ENCODE measurements at regions not wholly inside any gene's neighbourhood (a gene's known extent, or its start where the extent isn't known, plus 50 kb on each side); places are given as distances from the start of the nearest gene placed in this dataset.
A peak's percentile ranks its signal among the peaks of the same experiment; 100 is the strongest.
"Not testable (repeated sequence)": the region's sequence is repeated elsewhere in the genome, so short reads cannot be mapped to it uniquely, and the experiment has no call there.

- in situ Hi-C loops (cut with MboI; ENCODE audit: low pct_unique_long_range_greater_than_20kb in 2 of 9, low sequenced_read_pairs in 9 of 9, unreplicated experiment in 9 of 9), result no loop called here
Measured at GRCh38 chr13:87582399-87582798, 88.8 kb upstream of the SLITRK5 start.

GRCh38 chr13:87590518-87590917, 80.7 kb upstream of the SLITRK5 start:
- Histone ChIP-seq H3K27ac (no peak overlapping the region), H3K4me1 (replicated peaks in 1 of 2) (no peaks in the 10 kb centered on the region), H3K4me3 (no peak overlapping the region)
- in situ Hi-C loops (cut with MboI; ENCODE audit: low pct_unique_long_range_greater_than_20kb in 2 of 9, low sequenced_read_pairs in 9 of 9, unreplicated experiment in 9 of 9), result no loop called here
- ATAC-seq (replicated peaks in 6 of 8), result peak in 3 of 8 experiments; percentile 43 to 63 (median 61)
- WGBS, 10 experiments, result 0 to 100% (median 90%) methylated on average over 1 of the region's 1 CpG; no CpG with 5 or more reads in 3 of the 10 experiments

More at GRCh38 chr13:87582399-87582798, 88.8 kb upstream of the SLITRK5 start:
- ATAC-seq (replicated peaks in 6 of 8), result no peak
- Histone ChIP-seq H3K4me1 (replicated peaks in 1 of 2) (no peaks in the 10 kb centered on the region), H3K4me3 (no peak overlapping the region), H3K27ac (no peak overlapping the region)

GRCh38 chr13:87604437-87604836, 66.7 kb upstream of the SLITRK5 start:
- H3K4me3 ChIP-seq; H3K4me1 ChIP-seq (replicated peaks in 1 of 2); H3K27ac ChIP-seq; in situ Hi-C loops (cut with MboI; ENCODE audit: low pct_unique_long_range_greater_than_20kb in 2 of 9, low sequenced_read_pairs in 9 of 9, unreplicated experiment in 9 of 9): not testable (repeated sequence)
- WGBS, 10 experiments, result 0 to 57% (median 28%) methylated on average over 1 to 2 of the region's 2 CpGs
- peak in 5 of 8 experiments; percentile 34 to 75 (median 54) for ATAC-seq (replicated peaks in 6 of 8)

GRCh38 chr13:87607266-87607665, 63.9 kb upstream of the SLITRK5 start:
- no peaks in the 10 kb centered on the region for H3K4me1 ChIP-seq (replicated peaks in 1 of 2)
- no peak overlapping the region for H3K27ac ChIP-seq
- in situ Hi-C loops (cut with MboI; ENCODE audit: low pct_unique_long_range_greater_than_20kb in 2 of 9, low sequenced_read_pairs in 9 of 9, unreplicated experiment in 9 of 9), result no loop called here
- no peak for ATAC-seq (replicated peaks in 6 of 8)
- 0 to 100% (median 69%) methylated on average over 1 to 2 of the region's 2 CpGs; no CpG with 5 or more reads in 1 of the 10 experiments for WGBS, 10 experiments
- no peak overlapping the region for H3K4me3 ChIP-seq

GRCh38 chr13:87614276-87614675, 56.9 kb upstream of the SLITRK5 start:
- ATAC-seq (replicated peaks in 6 of 8), result no peak
- 22 to 100% (median 87%) methylated on average over 1 to 2 of the region's 2 CpGs; no CpG with 5 or more reads in 1 of the 10 experiments for WGBS, 10 experiments
- Histone ChIP-seq H3K4me3 (no peak overlapping the region), H3K27ac (no peak overlapping the region), H3K4me1 (replicated peaks in 1 of 2) (no peaks in the 10 kb centered on the region)
- in situ Hi-C loops (cut with MboI; ENCODE audit: low pct_unique_long_range_greater_than_20kb in 2 of 9, low sequenced_read_pairs in 9 of 9, unreplicated experiment in 9 of 9), result no loop called here
